DND-41 (cell line): ENCODE measurements at regions not wholly inside any gene's neighbourhood (a gene's known extent, or its start where the extent isn't known, plus 50 kb on each side); places are given as distances from the start of the nearest gene placed in this dataset.
"Not testable (repeated sequence)": the region's sequence is repeated elsewhere in the genome, so short reads cannot be mapped to it uniquely, and the experiment has no call there.

Source experiments
- ATAC-seq: fragments of 200-7000 bp; cut with Tn5 transposase; 3 replicates; pipeline ENCODE4 v1.9.1; 2021; ENCODE audit warnings: low read depth; ENCODE audit not compliant: insufficient read depth
- DNase-seq: peaks from one replicate; pipeline ENCODE4 v3.0.0-alpha.2; 2020
- H2AFZ ChIP-seq: 2 replicates; pipeline ENCODE4 v1.6.0; 2012; ENCODE audit warnings: low read depth, low read length
- H3K27ac ChIP-seq: 2 replicates; pipeline ENCODE4 v1.5.1; 2012; ENCODE audit warnings: low read length, inconsistent platforms
- H3K27me3 ChIP-seq: fragments of 200-600 bp; sonication (generic); 2 replicates; pipeline ENCODE4 v1.6.0; 2012; ENCODE audit warnings: low read length, mild to moderate bottlenecking, inconsistent platforms; ENCODE audit not compliant: insufficient read depth, poor library complexity
- H3K36me3 ChIP-seq: 2 replicates; pipeline ENCODE4 v1.5.1; 2012; ENCODE audit warnings: low read length, inconsistent platforms; ENCODE audit not compliant: insufficient read depth
- H3K4me1 ChIP-seq: 2 replicates; pipeline ENCODE4 v1.5.1; 2012; ENCODE audit warnings: mild to moderate bottlenecking, low read length; ENCODE audit not compliant: insufficient read depth
- H3K4me2 ChIP-seq: 2 replicates; pipeline ENCODE4 v1.6.0; 2012; ENCODE audit warnings: mild to moderate bottlenecking, moderate library complexity, low read length, inconsistent platforms; ENCODE audit not compliant: insufficient read depth
- H3K4me3 ChIP-seq, 2 experiments: fragments of 200-600 bp in 1 of 2; shearing (Covaris generic) in 1 of 2; 2 replicates each; pipeline ENCODE4 v1.5.1; 2012 to 2016; ENCODE audit warnings: inconsistent platforms in 2 of 2, low read length in 2 of 2, mild to moderate bottlenecking in 2 of 2, low read depth in 1 of 2, moderate library complexity in 1 of 2
- H3K79me2 ChIP-seq: 2 replicates; pipeline ENCODE4 v1.6.0; 2012; ENCODE audit warnings: low read length, inconsistent platforms; ENCODE audit not compliant: insufficient read depth
- H3K9ac ChIP-seq: 2 replicates; pipeline ENCODE4 v1.6.0; 2012; ENCODE audit warnings: low read depth, mild to moderate bottlenecking, inconsistent platforms, low read length, moderate library complexity
- H3K9me3 ChIP-seq: 2 replicates; pipeline ENCODE4 v1.5.1; 2012; ENCODE audit warnings: low read length, moderate library complexity, mild to moderate bottlenecking, inconsistent platforms; ENCODE audit not compliant: insufficient read depth, severe bottlenecking
- H4K20me1 ChIP-seq: 2 replicates; pipeline ENCODE4 v1.6.0; 2012; ENCODE audit warnings: low read length; ENCODE audit not compliant: insufficient read depth
- CTCF ChIP-seq: IDR thresholded peaks from 2 replicates; pipeline ENCODE4 v1.5.1; 2012; ENCODE audit warnings: borderline replicate concordance, low read length, moderate library complexity, mild to moderate bottlenecking; ENCODE audit not compliant: poor library complexity, severe bottlenecking; ENCODE audit errors: extremely low read depth
- EZH2 ChIP-seq: IDR thresholded peaks from 3 replicates; pipeline ENCODE4 v1.6.1; 2012; ENCODE audit warnings: borderline replicate concordance, low read depth, mild to moderate bottlenecking, moderate library complexity, low read length, inconsistent platforms; ENCODE audit not compliant: severe bottlenecking

GRCh38 chrX:65451663-65452062, 82.9 kb downstream of the LAS1L start:
- no peak for TF ChIP-seq EZH2
- peak; percentile 67 for TF ChIP-seq CTCF
- Histone ChIP-seq H3K27ac (no peak overlapping the region), H3K4me1 (no peaks in the 10 kb centered on the region), H3K36me3 (no peaks in the 10 kb centered on the region), H3K27me3 (no peaks in the 10 kb centered on the region), H3K9ac (no peak overlapping the region), H3K79me2 (no peaks in the 10 kb centered on the region), H4K20me1 (no peaks in the 10 kb centered on the region), H2AFZ (no peak overlapping the region), H3K9me3 (peaks cover 8% of the 10 kb centered on the region), H3K4me3 (no peak overlapping the region), H3K4me2 (no peak overlapping the region)
- DNase-seq (peak; percentile 44), ATAC-seq (peak; percentile 58)

- Histone ChIP-seq H2AFZ (no peak overlapping the region), H3K9ac (no peak overlapping the region), H4K20me1 (no peaks in the 10 kb centered on the region), H3K36me3 (no peaks in the 10 kb centered on the region), H3K27me3 (no peaks in the 10 kb centered on the region), H3K79me2 (no peaks in the 10 kb centered on the region), H3K4me3 (no peak overlapping the region), H3K27ac (no peak overlapping the region), H3K4me2 (no peak overlapping the region), H3K4me1 (no peaks in the 10 kb centered on the region), H3K9me3 (no peaks in the 10 kb centered on the region)
- ATAC-seq = no peak
- no peak for TF ChIP-seq EZH2
- TF ChIP-seq CTCF = no peak
- DNase-seq = no peak
Observed at GRCh38 chrX:65420154-65420553, 114.4 kb downstream of the LAS1L start.

GRCh38 chrX:65407662-65408061, 126.9 kb downstream of the LAS1L start:
- H3K36me3 ChIP-seq, H3K9me3 ChIP-seq, H3K27ac ChIP-seq, ATAC-seq, H3K4me1 ChIP-seq, H3K4me2 ChIP-seq, DNase-seq, H3K9ac ChIP-seq, H3K27me3 ChIP-seq, H2AFZ ChIP-seq, H4K20me1 ChIP-seq, H3K4me3 ChIP-seq, H3K79me2 ChIP-seq: not testable (repeated sequence)

- H3K79me2 ChIP-seq = no peaks in the 10 kb centered on the region
- H3K4me3 ChIP-seq = no peak overlapping the region
- no peak for TF ChIP-seq EZH2
- TF ChIP-seq CTCF = no peak
- ATAC-seq (no peak), DNase-seq (no peak)
- H3K4me1 ChIP-seq = no peaks in the 10 kb centered on the region
- no peaks in the 10 kb centered on the region for H3K27me3 ChIP-seq
- H3K9ac ChIP-seq = no peak overlapping the region
- no peak overlapping the region for H2AFZ ChIP-seq
- H3K27ac ChIP-seq = no peak overlapping the region
- no peaks in the 10 kb centered on the region for H3K36me3 ChIP-seq
- no peak overlapping the region for H3K4me2 ChIP-seq
- H4K20me1 ChIP-seq = no peaks in the 10 kb centered on the region
- H3K9me3 ChIP-seq = no peaks in the 10 kb centered on the region
Observed at GRCh38 chrX:65407157-65407626, 127.4 kb downstream of the LAS1L start.
